GM12873 (cell line): ENCODE measurements at regions not wholly inside any gene's neighbourhood (a gene's known extent, or its start where the extent isn't known, plus 50 kb on each side); places are given as distances from the start of the nearest gene placed in this dataset.

Source experiments
- TF ChIP-seq, protein P1 (sequence below): IDR thresholded peaks from 2 replicates; pipeline ENCODE4 v1.5.1; 2012; ENCODE audit warnings: low read depth, mild to moderate bottlenecking, moderate library complexity, low read length, control low read depth; ENCODE audit not compliant: insufficient read depth; ENCODE audit errors: missing control alignments

DNA sequence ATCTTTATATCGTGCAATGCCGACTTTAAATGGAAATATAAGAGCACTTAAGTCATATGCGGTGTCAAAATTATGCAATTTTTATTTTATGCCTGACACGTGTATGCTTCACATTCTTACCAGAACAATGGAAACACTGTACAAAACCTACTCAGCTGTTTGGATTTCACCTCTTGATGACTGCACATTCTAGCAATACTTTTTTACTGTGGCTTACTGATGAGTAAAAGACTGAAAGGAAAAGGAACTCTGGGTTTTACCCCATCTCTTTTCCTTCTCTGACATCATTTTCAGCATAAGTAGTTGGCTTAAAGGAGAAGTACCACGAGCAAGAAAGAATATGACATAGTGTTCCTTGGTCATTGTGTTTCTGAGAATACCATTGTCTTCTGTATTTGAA is 142.8 kb downstream of the POLR2M start:
- TF ChIP-seq, protein P1, sequence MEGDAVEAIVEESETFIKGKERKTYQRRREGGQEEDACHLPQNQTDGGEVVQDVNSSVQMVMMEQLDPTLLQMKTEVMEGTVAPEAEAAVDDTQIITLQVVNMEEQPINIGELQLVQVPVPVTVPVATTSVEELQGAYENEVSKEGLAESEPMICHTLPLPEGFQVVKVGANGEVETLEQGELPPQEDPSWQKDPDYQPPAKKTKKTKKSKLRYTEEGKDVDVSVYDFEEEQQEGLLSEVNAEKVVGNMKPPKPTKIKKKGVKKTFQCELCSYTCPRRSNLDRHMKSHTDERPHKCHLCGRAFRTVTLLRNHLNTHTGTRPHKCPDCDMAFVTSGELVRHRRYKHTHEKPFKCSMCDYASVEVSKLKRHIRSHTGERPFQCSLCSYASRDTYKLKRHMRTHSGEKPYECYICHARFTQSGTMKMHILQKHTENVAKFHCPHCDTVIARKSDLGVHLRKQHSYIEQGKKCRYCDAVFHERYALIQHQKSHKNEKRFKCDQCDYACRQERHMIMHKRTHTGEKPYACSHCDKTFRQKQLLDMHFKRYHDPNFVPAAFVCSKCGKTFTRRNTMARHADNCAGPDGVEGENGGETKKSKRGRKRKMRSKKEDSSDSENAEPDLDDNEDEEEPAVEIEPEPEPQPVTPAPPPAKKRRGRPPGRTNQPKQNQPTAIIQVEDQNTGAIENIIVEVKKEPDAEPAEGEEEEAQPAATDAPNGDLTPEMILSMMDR, result no peak

DNA sequence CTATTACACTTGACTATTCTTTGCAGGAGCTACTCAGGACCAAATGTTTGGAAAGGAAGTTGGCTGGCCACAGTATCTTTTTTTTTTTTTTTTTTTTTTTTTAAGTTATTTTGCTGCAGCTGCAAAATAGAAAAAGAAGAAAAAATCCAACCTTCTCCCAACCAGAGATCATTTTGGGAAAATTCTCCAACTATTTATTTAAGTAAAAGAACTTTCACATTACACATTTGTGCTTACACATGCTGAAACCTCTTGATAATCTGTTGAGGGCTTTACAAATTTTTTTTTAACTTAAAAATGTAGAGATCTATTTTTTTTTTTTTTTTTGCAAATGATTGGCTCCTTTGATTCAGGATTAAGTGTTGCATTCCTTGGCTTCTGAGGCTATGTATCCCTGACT is 148.0 kb downstream of the POLR2M start:
- TF ChIP-seq, protein P1, result no peak

DNA sequence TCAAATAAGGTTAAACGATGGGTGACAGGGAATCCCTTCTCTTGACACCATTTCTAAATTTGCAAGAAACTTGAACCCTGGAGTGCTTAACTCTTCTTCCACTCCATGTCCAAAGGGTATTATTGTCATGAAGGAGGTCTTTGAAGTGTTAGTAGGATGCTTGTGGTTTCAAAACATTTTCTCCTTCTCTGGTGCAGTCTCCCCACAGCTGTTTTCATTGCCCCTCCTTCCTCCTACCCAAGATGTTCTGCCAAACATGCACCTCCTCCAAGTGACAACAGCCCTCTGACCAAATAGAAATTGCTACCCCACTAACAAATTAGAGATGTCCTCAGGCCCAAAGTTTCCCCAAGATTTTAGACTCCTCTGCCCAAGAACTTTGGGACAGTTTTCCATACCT is 151.4 kb downstream of the POLR2M start:
- TF ChIP-seq, protein P1, result no peak

DNA sequence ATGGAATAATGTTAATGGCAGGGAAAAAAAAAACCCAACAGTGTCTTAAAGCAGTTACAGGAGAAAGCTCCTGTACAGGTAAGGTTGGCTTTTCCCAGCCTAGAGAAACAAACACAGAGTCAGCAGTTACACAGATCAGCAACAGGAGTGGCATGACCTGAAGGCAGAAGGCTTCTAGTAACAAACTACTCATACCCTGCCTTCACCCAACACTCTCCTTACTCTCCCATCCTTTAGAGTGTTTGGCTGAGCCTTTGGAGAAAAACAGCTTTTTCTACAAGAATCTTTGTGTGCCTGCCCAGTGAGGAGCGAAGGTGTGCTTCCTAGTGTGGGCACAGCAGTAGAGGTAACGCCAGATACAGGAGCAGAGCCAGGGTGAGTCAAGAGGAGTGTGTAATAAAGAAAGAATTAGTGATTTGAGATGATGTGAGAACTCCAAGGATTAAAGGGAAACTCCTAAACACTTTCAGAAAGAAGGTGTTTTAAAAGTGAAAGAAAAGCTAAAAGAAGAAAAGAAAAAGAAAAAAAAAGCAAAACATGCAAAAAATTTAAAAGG is 152.7 kb downstream of the POLR2M start:
- TF ChIP-seq, protein P1, result no peak

DNA sequence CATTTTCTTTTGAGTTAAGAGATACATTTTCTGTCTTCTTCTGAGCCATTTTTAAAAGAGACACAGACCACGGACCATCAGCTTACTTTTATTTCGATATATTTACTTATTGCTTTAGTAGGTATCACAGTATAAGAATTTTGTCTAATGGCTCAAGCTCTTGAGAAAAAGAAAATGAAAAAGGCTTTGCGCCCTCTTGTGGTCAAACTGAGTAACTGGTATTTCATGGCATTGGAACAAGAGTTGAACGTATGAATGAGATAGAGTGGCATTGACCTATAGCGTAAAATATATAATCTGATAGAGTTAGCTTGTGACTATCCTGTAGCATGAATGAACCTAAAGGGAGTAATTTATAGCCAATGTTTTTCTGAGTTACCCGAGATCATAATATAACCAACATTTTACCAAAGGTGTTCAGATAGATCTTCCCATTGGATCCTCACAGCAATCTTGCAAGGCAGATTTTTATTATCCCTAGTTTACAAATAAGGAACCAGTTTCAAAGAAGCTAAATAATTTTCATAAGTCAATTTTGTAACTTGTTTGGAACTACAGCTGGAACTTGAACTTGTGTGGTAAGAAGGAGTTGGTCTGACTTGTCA is 154.6 kb downstream of the POLR2M start:
- TF ChIP-seq, protein P1, result peak; percentile 70

DNA sequence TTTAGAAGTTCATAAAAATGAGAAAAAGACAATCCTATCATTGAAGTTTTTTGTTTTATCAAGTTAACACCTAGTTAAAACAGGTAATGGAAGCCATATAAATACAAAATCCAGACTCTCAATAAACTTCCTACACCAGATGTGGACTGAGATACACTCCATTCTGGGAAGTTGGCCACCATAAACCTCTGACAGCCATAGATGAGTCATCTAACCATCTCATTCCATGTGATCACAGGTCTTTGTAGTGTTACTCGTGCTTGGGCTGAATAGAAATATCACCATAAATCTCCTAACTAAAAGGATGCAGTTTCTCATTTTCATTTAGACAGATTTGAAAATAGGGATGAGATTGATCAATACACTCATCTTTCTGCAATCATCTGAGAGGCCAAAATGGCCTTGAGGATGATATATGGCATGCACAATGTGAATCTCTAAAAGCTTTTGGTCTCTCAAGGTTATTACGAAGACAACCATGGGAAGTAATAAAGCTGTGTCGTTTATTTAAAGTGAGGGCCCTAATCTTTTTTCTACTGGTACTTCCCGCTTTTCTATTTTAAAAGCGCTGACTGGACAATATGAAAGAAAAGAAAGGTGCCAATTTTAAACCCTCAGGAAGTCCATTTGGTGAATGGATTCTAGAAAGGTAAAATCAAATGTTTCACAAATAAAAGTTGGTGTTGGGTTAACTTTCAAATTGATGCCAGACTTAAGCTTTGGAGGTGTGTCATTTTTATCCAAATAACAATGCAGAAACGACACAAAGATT is 155.5 kb downstream of the POLR2M start:
- TF ChIP-seq, protein P1, result no peak

DNA sequence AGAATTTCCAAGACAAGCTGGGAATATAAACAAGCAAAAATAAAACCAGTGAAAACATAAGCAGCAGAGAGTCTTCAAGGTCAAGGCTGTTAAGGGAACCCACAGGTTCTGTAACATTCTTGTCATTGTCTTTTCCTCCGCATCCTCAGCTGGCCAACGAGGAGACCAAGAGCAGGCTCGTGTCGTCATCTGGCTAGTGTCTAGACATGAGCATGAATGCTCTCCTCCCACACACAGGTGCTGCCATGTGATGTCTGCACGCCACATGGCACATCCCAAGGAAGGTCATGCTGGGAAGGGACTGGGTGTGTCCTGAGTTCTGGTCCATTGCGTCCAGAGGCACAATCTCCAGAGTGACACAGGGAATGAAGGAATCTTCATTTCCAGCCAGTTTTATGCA is 156.2 kb downstream of the POLR2M start:
- TF ChIP-seq, protein P1, result no peak
